Fibroblast of lung (primary cell): ENCODE measurements at regions not wholly inside any gene's neighbourhood (a gene's known extent, or its start where the extent isn't known, plus 50 kb on each side); places are given as distances from the start of the nearest gene placed in this dataset.
A peak's percentile ranks its signal among the peaks of the same experiment; 100 is the strongest.
"Not testable (repeated sequence)": the region's sequence is repeated elsewhere in the genome, so short reads cannot be mapped to it uniquely, and the experiment has no call there.

Source experiments
- DNase-seq, 2 donors: peaks; one replicate each; pipeline versions ENCODE4 v3.0.0 to v3.0.0-alpha.2; 2010; ENCODE audit warnings: low read depth in 2 of 2
- H2AFZ ChIP-seq: 2 replicates; pipeline ENCODE4 v1.5.1; 2012; ENCODE audit warnings: low read length, control low read depth, inconsistent platforms
- H3K27ac ChIP-seq: 2 replicates; pipeline ENCODE4 v1.5.1; 2011; ENCODE audit warnings: low read length, control low read depth; ENCODE audit not compliant: insufficient read depth
- H3K27me3 ChIP-seq: 2 replicates; pipeline ENCODE4 v1.5.1; 2011; ENCODE audit warnings: mild to moderate bottlenecking, low read length; ENCODE audit not compliant: control insufficient read depth, insufficient read depth
- H3K36me3 ChIP-seq: 2 replicates; pipeline ENCODE4 v1.5.1; 2011; ENCODE audit warnings: low read length; ENCODE audit not compliant: control insufficient read depth, insufficient read depth
- H3K4me1 ChIP-seq: 2 replicates; pipeline ENCODE4 v1.5.1; 2011; ENCODE audit warnings: low read length; ENCODE audit not compliant: control insufficient read depth, insufficient read depth; ENCODE audit errors: extremely low read depth
- H3K4me2 ChIP-seq: 2 replicates; pipeline ENCODE4 v1.5.1; 2011; ENCODE audit warnings: low read length, control low read depth; ENCODE audit not compliant: insufficient read depth; ENCODE audit errors: extremely low read depth
- H3K4me3 ChIP-seq, 4 experiments: fragments of 200-600 bp in 1 of 4; sonication (generic) in 1 of 4; replicated peaks in 1 of 4; 2 replicates each; pipeline ENCODE4 v1.5.1; 2011 to 2016; ENCODE audit warnings: low read length in 4 of 4, low read depth in 3 of 4, mild to moderate bottlenecking in 3 of 4, control low read depth in 2 of 4, inconsistent platforms in 1 of 4, mixed read lengths in 1 of 4; ENCODE audit not compliant: insufficient read depth in 1 of 4; ENCODE audit errors: control extremely low read depth in 1 of 4
- H3K79me2 ChIP-seq: 2 replicates; pipeline ENCODE4 v1.5.1; 2012; ENCODE audit warnings: mild to moderate bottlenecking, low read length, inconsistent platforms; ENCODE audit not compliant: control insufficient read depth, insufficient read depth
- H3K9ac ChIP-seq: 2 replicates; pipeline ENCODE4 v1.5.1; 2011; ENCODE audit warnings: mild to moderate bottlenecking, low read length, control low read depth; ENCODE audit not compliant: insufficient read depth
- H3K9me3 ChIP-seq: 2 replicates; pipeline ENCODE4 v1.5.1; 2012; ENCODE audit warnings: low read depth, low read length; ENCODE audit not compliant: control insufficient read depth, insufficient read depth
- H4K20me1 ChIP-seq: 2 replicates; pipeline ENCODE4 v1.5.1; 2011; ENCODE audit warnings: low read length; ENCODE audit not compliant: control insufficient read depth, insufficient read depth; ENCODE audit errors: extremely low read depth
- EZH2 ChIP-seq: IDR thresholded peaks from 2 replicates; pipeline ENCODE4 v1.5.1; 2012; ENCODE audit warnings: low read length, control low read depth, mild to moderate bottlenecking; ENCODE audit errors: missing control alignments
- TF ChIP-seq, protein P1 (sequence below), 2 donors: IDR thresholded peaks in 1 of 2; conservative IDR thresholded peaks in 1 of 2; 1 replicate in 1 of 2; 2 replicates in 1 of 2; pipeline ENCODE4 v1.5.1; 2011 to 2012; ENCODE audit warnings: low read length in 2 of 2, control low read depth in 1 of 2, inconsistent platforms in 1 of 2, low read depth in 1 of 2, mild to moderate bottlenecking in 1 of 2

DNA sequence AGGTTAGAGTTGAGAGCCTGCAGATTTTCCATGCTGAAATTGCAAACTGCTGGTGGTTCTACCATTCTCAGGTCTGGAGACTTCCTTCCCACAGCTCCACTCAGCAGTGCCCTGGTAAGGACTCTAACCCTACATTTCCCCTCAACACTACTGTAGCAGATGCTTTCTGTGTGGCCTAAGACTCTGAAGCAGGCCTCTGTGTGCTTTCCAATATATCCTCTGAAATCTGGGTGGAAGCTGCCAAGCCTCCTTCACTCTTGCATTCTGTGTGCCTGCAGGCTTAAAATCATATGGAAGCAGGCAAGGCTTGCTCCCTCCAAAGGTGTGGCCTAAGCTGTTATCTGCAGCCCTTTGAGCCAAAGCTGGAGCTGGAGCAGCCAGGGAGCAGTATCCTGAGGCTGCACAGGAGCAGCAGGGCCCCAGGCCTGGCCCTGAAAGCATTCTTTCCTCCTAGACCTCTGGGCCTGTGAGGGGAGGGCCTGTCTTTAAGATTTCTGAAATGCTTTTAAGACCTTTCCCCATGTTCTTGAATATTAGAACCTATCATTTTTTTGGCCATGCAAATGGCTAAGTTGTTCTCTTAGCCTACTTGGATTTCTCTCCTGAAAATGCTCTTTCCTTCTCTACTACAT, 134.1 kb upstream of the TSHZ3 start:
- Histone ChIP-seq H3K4me1 (no peaks in the 10 kb centered on the region), H2AFZ (no peak overlapping the region), H4K20me1 (no peaks in the 10 kb centered on the region), H3K9me3 (no peaks in the 10 kb centered on the region), H3K27ac (no peak overlapping the region), H3K4me3 (no peak overlapping the region), H3K79me2 (no peaks in the 10 kb centered on the region), H3K36me3 (no peaks in the 10 kb centered on the region), H3K4me2 (no peak overlapping the region), H3K9ac (no peak overlapping the region), H3K27me3 (no peaks in the 10 kb centered on the region)
- no peak for DNase-seq
- no peak for TF ChIP-seq EZH2
- TF ChIP-seq, protein P1, sequence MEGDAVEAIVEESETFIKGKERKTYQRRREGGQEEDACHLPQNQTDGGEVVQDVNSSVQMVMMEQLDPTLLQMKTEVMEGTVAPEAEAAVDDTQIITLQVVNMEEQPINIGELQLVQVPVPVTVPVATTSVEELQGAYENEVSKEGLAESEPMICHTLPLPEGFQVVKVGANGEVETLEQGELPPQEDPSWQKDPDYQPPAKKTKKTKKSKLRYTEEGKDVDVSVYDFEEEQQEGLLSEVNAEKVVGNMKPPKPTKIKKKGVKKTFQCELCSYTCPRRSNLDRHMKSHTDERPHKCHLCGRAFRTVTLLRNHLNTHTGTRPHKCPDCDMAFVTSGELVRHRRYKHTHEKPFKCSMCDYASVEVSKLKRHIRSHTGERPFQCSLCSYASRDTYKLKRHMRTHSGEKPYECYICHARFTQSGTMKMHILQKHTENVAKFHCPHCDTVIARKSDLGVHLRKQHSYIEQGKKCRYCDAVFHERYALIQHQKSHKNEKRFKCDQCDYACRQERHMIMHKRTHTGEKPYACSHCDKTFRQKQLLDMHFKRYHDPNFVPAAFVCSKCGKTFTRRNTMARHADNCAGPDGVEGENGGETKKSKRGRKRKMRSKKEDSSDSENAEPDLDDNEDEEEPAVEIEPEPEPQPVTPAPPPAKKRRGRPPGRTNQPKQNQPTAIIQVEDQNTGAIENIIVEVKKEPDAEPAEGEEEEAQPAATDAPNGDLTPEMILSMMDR (conservative IDR thresholded peaks at IDR 0.05 in 1 of 2, IDR thresholded peaks at IDR 0.05 in 1 of 2; ENCODE audit: low read depth in 1 of 2, low read length in 2 of 2): no peak

DNA sequence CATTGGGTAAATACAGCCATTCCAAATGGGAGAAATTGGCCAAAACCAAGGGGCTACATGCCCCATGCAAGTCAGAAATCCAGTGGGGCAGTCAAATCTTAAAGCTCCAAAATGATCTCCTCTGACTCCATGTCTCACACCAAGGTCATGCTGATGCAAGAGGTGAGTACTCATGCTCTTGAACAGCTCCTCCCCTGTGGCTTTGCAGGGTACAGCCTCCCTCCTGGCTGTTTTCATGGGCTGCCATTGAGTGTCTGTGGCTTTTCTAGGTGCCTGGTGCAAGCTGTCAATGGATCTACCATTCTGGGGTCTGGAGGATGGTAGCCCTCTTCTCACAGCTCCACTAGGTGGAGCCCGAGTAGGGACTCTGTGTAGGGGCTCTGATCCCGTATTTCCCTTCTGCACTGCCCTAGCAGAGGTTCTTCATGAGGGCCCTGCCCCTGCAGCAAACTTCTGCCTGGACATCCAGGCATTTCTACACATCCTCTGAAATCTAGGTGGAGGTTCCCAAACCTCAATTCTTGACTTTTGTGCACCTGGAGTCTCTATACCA, 135.7 kb upstream of the TSHZ3 start:
- DNase-seq, H3K27me3 ChIP-seq, H3K4me1 ChIP-seq, H3K36me3 ChIP-seq, H3K9ac ChIP-seq, H2AFZ ChIP-seq, H4K20me1 ChIP-seq, H3K9me3 ChIP-seq, H3K4me2 ChIP-seq, H3K4me3 ChIP-seq, H3K79me2 ChIP-seq, H3K27ac ChIP-seq: not testable (repeated sequence)
- TF ChIP-seq, protein P1 (conservative IDR thresholded peaks at IDR 0.05 in 1 of 2, IDR thresholded peaks at IDR 0.05 in 1 of 2; ENCODE audit: low read depth in 1 of 2, low read length in 2 of 2): peak in 1 of 2 donors; percentile 16

DNA sequence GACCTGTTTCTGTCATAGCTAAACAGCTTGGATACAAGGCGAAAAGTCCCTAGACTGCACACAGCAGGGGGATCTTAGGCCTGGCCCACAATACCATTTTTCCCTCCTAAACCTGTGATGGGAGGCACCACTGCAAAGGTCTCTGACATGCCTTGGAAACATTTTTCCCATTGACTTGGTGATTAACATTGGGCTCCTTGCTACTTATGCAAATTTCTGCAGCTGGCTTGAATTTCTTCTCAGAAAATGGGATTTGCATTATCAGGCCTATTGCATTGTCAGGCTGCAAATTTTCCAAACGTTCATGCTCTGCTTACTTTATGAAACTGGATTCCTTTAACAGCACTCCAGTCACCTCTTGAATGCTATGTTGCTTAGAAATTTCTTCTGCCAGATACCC, 136.2 kb upstream of the TSHZ3 start:
- Histone ChIP-seq H2AFZ (no peak overlapping the region), H3K36me3 (no peaks in the 10 kb centered on the region), H3K27me3 (no peaks in the 10 kb centered on the region), H4K20me1 (no peaks in the 10 kb centered on the region), H3K4me3 (no peak overlapping the region), H3K4me2 (no peak overlapping the region), H3K9ac (no peak overlapping the region), H3K9me3 (no peaks in the 10 kb centered on the region), H3K4me1 (no peaks in the 10 kb centered on the region), H3K79me2 (no peaks in the 10 kb centered on the region), H3K27ac (no peak overlapping the region)
- no peak for DNase-seq
- TF ChIP-seq, protein P1 (conservative IDR thresholded peaks at IDR 0.05 in 1 of 2, IDR thresholded peaks at IDR 0.05 in 1 of 2; ENCODE audit: low read depth in 1 of 2, low read length in 2 of 2): no peak
- no peak for TF ChIP-seq EZH2
